ENCODE measurements at regions not wholly inside any gene's neighbourhood (a gene's known extent, or its start where the extent isn't known, plus 50 kb on each side); places are given as distances from the start of the nearest gene placed in this dataset.
"Not testable (repeated sequence)": the region's sequence is repeated elsewhere in the genome, so short reads cannot be mapped to it uniquely, and the experiment has no call there.

DNA sequence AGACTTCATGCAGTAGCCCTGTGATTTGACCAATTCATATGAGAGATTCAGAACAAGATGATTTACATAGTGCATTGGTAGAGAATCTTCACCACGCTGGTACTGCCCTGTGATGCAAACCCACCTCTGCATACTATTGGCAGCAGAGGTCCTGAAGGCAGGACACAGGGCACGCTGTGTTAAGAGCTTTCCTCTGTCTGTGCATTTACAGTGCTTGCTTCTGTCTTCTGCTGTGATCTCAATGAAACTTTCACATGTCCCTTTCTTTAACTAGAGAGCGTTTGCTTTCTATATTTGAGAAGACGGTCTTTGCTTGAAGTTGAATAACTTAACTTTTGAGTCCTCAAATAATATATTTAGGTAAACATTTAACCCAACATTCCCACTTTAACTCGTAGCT, 219.0 kb upstream of the SPRY2 start:
- no peak for DNase-seq (ENCODE audit: low read depth)

- no peak for DNase-seq (ENCODE audit: low read depth)
These were observed 217.1 kb upstream of the SPRY2 start for GRCh38 chr13:80558074-80558473.

DNA sequence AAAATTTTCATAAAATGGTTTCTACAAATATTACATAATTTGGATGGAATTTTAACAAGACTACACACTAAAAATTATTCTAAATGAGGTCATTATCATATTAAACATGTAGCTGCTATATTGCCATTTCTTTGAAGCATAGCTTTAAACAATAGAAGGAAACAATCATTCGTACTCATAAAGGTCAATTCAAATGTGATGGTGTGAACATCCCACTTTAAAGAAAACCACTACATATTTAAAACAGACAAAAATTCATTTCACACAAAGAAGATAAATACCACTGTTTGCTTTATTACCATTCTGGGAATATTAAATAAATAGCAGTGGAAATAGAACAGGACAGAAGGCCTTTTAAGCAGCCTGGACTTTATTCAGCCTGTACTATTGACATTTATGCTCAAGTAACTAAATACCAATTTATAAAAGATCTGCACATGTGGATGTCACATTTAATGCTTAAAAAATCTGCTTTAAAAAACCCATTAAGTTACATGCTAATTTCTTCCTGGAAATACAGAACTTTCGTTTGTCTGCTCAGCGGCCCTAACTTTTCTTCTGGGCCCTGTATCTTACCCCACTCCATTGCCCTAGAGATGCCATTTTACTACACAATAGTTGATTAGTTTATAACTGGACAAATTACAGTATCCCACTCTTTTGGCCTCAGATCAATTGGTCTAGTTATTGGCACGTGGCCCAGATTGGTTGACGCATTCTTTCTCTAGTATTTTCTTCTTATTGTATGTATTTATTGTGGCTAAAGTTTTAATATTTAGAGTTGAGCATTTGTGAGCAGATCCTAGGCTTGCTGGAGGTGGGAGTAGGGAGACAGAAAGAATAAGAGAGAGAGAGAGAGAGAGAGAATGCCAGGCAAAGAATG, 215.1 kb upstream of the SPRY2 start:
- DNase-seq (ENCODE audit: low read depth), result no peak

DNA sequence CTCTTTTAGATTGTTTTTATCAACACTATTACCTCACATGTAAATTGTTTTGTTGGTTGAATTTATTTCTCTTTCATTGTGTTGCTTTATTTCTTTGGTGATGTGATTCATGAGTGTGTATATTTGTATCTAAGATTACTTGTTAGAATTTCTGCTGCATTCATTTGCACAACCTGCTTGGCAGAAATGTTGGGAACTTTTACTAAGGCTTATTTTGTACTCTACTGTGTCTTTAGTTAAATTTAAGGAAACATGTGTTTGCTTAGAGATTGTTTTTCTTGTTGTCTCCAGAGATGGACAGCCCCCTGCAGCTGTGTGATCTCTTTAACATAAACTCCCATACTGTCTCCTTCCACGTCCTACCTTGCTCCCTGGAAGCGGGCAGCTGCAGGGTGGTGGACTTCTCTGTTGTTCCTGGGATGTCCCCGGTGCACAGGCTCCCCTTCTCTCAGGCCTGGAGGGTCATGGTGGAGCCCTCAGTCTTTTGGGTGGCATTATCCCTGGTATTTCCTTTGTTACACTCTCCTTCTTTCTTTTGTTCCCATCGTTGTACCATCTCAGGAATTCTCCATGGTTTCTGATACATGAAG, 212.0 kb upstream of the SPRY2 start:
- DNase-seq (ENCODE audit: low read depth), result no peak

- no peak for DNase-seq (ENCODE audit: low read depth)
These were observed 210.9 kb upstream of the SPRY2 start for GRCh38 chr13:80551650-80552497.

DNA sequence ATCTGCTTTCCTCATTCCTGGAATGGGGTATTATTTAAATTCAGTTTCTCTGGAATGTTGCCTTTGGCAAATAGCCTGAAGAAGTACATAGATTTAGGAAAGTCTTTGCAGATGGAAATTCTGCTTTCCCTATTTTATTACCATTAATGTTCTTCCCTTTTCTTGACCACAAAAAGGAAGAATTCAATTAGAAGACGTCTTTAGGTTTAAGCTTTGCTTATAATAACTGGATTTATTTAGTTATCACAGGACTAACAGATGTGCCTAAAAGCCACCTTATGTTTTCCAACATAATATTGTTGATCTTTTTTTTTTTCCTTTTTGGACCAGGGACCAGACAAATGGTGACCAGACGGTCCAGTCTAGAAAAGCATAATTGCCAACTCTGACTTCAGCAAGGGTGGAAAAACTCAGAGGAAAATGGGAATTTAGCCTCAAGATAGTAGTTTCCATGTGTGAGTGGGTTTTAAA, 210.1 kb upstream of the SPRY2 start:
- no peak for DNase-seq (ENCODE audit: low read depth)

- no peak for DNase-seq (ENCODE audit: low read depth)
These were observed 208.0 kb upstream of the SPRY2 start for GRCh38 chr13:80548915-80549314.

- no peak for DNase-seq (ENCODE audit: low read depth)
These were observed 207.2 kb upstream of the SPRY2 start for GRCh38 chr13:80547885-80548825.

DNA sequence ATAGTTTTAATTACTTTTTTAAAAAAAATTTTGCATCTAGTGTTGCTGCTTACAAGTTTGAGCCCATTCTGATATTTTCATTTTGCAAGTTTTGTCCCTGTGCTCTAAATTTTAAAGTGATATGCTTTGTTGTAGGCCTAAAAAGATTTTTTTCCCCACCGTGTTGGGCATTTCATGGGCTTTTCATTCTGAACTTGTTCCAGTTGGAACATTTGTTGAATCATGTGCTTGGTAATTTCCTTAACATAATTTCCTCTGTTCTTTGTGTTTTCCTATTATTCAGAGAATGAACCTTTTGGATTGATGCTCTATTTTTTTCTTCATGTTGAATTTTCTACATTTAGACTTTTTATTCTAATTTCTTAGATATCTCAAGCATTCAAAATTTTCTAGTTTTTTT, 206.4 kb upstream of the SPRY2 start:
- no peak for DNase-seq (ENCODE audit: low read depth)

DNA sequence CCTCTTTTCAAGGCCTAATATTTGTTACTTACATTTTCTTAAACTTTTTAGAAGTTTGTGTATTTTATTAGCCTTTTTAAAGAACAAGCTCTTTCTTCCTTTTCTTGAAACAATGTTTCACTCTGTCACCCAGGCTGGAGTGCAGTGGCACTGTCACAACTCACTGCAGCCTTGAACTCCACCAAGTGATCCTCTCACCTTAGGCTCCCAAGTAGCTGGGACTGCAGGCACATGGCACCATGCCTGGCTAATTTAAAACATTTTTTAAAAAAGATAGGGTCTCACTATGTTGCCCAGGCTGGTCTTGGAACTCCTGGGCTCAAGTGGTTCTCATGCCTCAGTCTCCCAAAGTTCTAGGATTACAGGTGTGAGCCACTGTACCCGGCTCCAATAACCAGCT, 192.2 kb upstream of the SPRY2 start:
- DNase-seq (ENCODE audit: low read depth), result no peak

GRCh38 chr13:80530902-80531301, 190.0 kb upstream of the SPRY2 start:
- no peak for DNase-seq (ENCODE audit: low read depth)

DNA sequence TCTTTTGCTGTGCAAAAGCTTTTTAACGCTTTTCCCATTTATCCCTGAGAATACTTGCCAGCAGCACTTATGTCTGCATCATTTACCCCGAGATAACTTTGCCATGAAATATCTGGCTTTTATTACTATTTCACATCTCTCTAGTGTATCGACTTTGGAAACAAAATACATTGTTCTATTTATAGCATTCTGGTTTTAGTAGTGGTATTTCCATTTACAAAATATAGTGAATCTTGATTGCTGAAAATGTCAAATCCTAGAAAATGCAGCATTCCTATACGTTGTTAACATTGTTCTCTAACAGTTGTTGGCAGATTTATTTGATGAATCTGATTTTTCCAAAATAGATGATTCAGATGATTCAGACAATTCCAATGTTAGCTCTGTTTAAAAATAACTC, 189.3 kb upstream of the SPRY2 start:
- DNase-seq (ENCODE audit: low read depth), result no peak

DNA sequence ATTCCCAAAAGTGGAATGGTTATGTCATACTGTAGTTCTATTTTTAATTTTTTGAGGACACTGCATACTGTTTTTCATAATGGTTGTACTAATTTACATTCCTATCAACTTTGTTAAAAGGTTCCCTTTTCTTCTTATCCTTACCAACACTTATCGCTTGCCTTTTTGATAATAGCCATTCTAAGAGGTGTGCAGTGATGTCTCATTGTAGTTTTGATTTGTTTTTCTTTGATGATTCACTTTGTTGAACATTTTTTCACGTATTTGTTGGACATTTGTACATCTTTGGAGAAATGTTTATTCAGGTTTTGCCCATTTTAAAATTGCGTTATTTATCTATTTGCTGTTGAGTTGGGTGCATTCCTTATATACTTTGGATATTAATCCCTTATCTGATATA, 188.8 kb upstream of the SPRY2 start:
- DNase-seq (ENCODE audit: low read depth), result no peak

GRCh38 chr13:80528733-80529132, 187.8 kb upstream of the SPRY2 start:
- no peak for DNase-seq (ENCODE audit: low read depth)

DNA sequence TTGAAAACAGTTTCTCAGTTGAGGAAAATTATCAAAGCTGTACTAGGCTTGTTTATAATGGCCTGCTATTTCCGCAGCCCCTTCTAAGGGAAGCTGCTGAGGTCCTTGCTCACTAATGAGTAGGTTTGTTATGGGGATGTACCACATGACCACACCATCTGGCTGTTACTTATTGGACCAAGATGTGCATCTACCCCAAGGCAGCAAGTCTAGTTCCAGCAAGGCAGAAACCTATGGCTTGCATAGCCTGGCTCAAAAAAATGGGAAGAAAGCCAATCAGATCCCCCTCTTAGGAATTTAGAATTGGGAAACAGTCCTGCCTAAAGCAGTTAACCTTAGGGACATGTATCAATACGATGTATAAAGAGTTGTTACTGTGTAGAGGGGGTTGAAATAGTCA, 186.5 kb upstream of the SPRY2 start:
- no peak for DNase-seq (ENCODE audit: low read depth)

DNA sequence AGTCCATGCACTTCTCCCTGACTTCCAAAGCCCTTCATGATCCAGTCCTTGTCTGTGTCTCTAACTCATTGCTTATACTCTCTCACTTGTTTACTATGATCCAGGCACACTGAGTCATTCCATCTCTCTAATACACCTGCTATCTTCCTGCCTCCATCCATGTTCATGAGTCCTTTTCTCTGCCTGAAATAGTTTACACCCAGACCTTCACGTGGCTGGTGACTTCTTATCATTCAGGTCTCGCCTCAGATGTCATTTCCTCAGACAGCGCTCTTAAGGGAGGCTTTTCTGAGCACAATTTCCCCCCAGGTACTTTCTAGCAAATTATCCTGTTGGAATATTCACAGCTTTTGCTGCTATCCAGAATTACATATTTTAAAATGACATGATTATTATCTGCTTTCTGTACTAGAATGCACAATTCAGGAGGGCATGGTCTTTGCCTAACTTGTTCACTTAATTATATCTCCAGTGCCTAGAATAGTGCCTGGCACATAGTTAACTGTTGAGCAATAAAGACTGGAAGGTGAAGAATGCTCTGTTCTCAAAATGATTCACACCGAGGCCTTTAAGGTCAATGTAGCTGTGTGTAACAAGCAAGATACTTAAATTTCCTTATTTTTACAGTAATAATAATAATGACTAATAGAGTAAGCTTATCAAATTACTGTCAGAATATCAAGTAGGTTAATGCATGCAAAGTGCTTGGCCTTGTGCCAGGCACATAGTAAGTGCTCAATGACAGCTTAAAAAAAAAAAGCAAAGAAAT, 183.7 kb upstream of the SPRY2 start:
- no peak for DNase-seq (ENCODE audit: low read depth)

GRCh38 chr13:80523134-80523533, 182.2 kb upstream of the SPRY2 start:
- DNase-seq (ENCODE audit: low read depth), result no peak

- not testable (repeated sequence) for DNase-seq (ENCODE audit: low read depth)
These were observed 181.5 kb upstream of the SPRY2 start for GRCh38 chr13:80522463-80522862.

- no peak for DNase-seq (ENCODE audit: low read depth)
These were observed 176.0 kb upstream of the SPRY2 start for GRCh38 chr13:80516818-80517348.

- no peak for DNase-seq (ENCODE audit: low read depth)
These were observed 174.4 kb upstream of the SPRY2 start for GRCh38 chr13:80515296-80515695.

Measured in forelimb muscle (tissue), 1 donor.